NCI-H2029 treated with DMSO at 0.1 percent for 48 hours (cell line): ENCODE measurements at regions not wholly inside any gene's neighbourhood (a gene's known extent, or its start where the extent isn't known, plus 50 kb on each side); places are given as distances from the start of the nearest gene placed in this dataset.

Source experiments
- DNase-seq: peaks from one replicate; lab custom pipeline; 2025; lab: John Stamatoyannopoulos, UW

DNA sequence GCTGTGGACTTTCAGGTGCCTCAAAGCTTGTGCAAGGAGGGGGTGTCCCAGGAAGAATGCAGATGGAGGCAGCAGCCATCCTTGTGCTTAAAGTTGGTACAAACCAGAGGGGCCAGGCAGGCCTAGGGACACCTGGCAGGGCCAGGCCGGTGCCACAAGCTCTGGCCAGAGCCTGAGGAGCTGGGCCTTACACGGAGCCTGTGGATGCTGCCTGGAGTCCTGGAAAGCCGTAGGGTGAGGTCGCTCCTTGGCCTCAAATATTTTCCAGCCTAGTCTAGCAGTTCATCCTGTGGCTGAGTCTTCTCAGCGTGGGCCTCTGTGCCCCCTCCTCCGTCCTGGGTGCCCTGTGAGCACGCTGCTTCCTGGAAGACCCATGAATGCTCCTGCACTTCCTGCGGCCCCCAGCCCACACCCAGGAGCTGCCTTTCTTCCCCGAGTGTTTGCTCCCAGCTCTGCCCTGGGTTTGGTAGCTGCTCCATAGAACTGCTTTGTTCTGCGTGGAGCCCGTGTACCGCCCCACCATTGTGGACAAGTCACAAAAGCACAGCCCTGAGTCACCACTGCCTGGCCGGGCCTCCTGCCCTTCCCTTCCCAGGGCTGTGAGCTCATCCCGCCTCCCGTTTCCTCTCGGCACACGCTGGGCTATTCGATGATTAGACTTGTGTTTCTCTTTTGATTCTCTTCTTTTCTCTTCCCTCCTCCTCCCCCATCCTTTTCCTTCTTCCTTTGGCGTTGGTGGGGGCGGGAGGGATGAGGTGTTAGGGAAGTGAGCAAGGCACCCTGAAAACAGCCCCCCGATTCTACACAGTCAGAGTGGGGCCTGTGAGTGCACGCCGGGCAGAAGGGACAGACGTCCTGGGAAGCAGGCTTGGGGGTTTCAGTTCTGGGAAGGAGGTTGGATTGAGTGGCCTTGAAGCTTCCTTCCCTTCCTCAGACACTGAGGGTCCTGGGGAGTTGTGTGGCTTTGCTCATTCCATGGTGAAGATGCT lies 73.2 kb upstream of the SHH start:
- no peak for DNase-seq

DNA sequence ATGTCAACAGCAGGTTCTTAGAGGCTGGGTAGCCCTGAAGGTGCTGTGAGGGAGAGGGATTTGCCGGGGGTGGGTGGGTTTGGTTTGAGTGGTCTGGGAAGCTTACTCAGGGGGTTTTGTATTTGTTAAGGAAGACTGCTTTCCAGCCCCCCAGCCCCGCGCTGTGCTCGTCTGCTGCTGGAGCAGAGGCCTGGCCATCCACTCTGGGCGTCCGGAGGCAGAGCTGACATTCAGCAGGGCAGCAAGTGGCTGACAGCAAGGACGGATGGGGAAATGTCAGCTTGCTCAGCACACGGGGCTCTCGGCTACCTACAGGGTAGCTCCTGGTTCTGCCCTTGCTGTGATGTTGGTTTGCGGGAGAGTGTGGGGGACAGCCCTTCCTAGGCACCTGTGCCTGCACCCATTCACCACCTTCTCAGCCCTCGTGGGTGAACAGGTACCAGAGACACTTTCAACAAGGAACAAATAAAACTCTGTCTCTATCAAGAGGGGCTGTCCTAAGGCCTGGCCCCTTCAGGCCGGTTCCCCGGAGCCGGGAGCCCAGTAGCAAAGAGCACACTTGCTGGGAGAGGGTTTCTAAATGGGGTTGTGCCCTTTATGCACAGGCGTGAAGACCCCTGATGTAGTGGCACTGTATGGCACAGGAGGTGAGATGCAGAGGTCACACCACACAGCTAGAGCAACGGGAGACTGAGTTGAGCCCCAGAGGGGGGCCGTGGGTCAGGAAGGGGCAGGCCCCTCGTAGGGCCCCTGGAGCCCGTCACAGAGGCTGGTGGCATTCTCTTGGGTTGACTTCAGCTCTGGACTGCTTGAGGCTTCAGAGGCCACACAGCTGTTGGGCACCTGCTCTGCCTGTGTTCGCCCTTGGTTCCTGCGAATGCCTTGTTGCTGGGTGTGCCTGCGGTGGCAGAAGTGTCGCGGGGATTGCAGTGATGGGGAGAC lies 72.2 kb upstream of the SHH start:
- no peak for DNase-seq

DNA sequence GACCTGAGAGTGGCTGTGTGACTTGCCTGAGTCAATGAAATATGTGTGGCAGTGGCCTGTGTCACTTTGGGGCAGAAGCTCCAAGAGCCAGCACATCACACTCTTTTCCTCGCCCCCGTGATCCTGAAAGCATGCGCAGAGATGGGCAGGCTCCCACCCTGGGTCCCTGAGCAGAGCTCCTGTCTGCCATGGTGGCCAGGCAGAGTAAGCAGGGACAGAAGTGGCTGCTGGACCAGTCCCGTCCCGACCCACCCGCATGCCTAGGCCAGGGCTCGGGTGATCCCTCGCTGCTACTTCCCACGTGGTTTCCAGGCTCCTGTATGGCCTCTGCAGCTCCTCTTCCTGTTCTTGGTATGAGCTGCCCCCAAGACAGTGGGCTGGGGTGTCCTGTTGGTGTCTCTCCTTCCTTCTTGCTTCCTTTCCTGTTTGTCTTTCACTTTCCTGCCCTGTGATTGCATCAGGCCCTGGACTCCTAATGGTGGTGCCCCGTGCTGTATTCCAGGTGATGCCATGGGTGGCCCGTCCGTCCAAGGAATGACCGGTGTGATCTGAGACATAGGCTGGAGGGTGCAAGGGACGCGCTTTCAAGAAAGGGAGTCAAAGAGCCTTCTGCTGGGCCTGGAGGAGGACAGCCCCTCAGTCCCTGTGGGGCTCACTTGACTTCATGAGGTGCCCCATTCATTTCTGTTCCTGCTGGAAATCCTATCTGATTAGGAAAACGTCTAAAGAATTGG lies 71.4 kb upstream of the SHH start:
- DNase-seq: no peak

DNA sequence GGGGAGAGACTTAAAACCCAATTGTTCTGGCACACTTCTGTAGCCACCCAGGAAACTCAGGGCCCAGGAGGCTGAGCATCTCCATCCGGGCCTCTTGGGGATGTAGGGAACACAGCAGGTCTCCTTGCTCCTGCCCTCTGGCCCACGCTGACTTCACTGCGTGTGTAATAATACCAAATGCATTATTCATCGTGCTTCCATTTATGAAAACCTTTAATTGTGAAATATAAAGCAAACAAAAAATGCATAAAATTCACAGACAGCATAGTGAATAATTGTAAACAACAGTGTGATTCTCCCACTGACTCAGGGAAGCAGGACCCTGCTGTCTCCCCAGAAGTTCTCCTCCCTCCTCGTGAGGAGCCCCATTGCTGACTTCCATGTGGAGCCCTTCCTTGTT lies 70.3 kb upstream of the SHH start:
- DNase-seq: no peak

DNA sequence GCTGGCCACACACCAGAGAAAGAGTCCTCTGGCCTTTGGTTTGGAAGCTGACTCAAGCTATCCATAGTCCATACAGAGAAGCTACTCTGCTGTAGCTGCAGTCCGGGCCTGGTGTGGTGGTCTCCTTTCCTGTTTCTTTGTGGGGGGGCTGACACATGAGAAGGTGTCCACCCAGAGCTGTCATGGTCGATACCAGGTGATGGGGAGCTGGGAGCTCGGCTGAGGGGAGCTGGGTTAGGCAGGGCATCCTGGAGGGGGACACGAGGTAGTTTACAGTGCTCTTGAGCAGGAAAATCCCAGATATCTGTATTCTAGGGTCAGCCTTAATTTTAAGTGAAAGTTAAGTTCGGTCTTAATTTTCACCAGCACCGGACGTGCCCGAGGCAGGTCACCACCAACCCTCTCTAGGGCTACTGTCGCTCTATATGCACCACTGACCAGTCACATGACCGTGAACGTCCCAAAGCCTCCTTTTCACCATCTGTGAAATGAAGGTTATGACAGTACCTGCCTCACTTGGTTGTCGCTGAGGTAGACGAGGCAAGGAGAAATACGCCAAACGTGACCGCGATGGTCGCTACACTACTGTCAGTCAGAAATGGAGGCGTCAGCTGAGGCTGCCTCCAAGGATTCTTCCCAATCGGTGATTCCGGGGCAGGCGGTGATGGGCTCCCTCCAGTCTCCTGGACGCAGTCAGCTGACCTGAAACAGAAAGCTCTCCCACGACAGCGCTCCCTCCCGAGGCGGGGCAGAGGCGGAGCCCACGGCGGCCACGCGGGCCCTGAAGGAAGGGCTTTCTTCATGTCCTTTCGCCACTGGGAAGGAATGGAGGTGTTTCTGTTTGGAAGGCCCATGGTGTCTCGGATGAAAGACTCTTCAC lies 69.4 kb upstream of the SHH start:
- DNase-seq: no peak

- DNase-seq: no peak
Observed at GRCh38 chr7:155880721-155881120, 68.5 kb upstream of the SHH start.

DNA sequence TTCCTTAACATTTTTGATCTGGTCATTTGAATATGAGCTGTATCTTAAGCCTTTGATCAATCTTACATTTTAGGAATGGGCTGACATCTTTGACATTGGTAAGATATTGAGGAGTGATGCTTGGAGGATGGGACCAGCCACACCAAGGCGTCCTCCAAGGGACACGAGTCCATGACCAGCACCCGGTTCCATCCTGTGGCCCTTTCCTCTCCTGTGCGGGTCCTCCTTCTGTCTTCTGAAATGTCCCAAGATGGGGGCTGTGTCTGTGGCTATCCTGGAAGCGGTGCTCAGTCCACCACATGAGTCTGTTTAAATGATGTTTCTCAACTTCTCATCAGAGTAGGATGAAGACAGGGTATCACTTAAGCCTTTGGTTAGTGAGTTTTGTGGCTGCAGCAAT lies 67.3 kb upstream of the SHH start:
- DNase-seq: no peak

DNA sequence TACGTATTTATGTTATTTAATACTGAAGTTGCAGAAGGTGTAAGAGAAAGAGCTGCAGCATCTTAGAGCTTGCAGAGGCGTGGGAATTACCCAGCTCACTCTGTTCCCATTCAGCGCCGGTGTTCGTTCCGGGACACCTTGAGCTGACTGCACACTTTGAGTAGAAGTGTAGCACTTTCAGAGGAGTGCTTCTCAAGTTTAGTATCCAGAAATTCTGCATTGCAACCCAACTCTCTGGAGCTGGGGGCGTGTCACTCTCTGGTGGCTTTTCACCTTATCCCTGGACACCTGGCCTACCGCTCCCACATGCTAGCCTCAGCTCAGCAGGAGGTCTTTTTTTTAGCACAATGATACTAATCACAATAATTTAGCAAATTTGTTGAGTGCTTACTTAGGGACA lies 66.4 kb upstream of the SHH start:
- no peak for DNase-seq

- no peak for DNase-seq
Observed at GRCh38 chr7:155878250-155878649, 66.0 kb upstream of the SHH start.

DNA sequence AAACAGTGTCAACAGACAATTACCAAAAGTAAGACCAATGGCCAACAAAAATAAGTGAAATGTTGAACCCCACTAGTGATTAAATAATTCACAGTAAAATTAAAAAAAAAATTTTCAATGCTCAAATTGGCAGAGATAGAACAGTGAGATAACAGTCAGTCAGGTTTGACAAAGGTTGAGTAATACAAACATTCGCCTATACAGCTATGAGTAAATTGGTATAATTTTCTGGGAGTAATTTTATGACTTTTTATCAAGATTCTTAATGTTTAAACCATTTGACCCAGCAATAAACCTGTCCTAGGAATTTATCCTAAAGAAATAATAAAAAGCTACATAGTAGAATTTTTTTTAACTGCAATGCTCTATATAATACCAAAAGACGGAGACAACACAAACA lies 64.9 kb upstream of the SHH start:
- no peak for DNase-seq

- no peak for DNase-seq
Observed at GRCh38 chr7:155874411-155874810, 62.1 kb upstream of the SHH start.

GRCh38 chr7:155874010-155874409 lies 61.7 kb upstream of the SHH start:
- no peak for DNase-seq

DNA sequence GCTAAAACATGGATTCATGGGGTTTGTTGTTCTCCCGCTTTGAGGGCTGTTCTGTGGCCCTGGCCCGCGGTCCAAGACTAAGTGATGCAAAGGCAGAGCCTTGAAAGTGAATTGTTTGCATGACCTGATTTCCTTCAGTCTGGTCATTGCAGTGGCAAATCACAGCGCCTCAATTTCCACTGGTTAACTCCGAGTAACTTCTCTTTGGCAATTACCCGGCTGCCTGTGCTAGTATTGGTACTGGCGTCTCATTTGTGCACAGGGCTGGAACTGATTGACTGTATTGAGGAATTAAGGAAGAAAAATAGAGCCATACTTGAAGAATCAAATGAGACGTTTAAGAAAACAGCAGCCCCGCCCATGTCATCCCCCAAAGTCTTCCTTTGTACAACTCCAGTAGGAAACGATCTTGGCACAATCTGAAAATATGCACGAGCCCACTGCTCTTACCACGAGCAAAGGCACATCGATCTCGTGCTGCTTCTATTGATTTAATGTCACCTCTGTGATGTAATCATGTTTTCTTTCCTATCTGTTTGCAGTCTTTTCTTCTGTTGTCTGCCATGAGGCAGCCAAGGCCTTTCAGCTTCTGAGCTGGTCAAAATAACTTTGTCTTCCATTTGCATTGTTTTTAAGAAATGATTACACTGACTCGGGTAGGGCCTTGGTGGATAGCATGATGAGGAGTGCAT lies 60.6 kb upstream of the SHH start:
- DNase-seq: no peak

DNA sequence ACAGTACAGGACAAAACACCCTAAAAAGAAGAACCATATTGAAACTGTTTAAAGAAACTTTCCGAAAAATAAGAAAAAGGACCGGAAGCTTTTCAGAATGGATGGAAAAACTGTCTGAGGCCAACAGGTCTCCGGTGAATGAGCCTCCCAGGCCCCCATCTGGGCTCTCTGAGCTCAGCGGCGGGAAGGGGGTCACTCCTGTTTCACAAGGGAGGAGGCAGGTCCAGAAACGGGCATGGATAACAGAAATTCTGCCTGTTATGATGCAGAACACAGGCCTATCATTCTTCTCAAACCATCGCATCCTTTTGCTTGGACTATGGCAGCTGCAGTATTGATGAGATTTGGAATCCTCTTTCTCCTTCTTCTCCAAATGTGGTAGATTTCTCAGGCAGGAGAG lies 58.9 kb upstream of the SHH start:
- DNase-seq: no peak

GRCh38 chr7:155870334-155871180 lies 58.3 kb upstream of the SHH start:
- DNase-seq: no peak

- no peak for DNase-seq
Observed at GRCh38 chr7:155869784-155870076, 57.5 kb upstream of the SHH start.

DNA sequence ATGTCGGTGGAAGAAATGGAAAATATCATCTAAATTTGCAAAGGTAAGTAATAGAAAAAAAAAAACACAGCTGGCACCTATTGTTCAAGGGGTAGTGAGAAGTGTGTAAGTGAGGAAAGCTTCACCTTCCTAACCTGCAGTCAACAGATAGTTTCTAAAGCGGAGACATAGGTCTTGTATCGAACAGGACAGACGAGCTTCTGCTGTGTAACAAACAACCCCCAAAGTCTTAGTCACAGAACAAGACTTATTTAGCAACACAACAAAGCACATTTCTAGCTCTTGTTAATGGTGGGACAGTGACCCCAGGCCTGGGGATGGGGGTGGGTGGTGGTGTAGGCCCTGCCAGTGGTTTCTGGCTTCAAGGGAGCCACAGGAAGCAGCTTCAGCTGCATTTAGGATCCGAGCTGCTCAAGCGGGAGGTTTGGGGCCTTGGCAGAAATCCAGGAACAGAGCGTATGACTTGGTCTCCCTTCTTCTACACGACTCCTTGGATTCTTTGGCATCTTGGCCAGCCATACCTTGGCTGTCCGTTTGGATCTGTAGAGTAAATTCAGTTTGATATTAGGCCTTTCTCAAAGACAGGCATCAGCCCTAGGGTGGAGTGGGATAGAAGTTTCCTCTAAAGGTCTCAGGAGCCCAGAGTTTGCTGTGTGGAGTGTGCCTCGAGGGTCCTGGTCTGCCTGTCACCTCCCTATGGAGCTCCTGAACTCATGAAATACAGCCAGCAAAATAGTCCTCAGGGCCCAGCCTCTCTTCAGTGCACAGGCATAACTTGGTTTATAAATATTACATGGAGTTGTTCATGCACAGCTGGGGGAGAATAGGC lies 56.9 kb upstream of the SHH start:
- no peak for DNase-seq

DNA sequence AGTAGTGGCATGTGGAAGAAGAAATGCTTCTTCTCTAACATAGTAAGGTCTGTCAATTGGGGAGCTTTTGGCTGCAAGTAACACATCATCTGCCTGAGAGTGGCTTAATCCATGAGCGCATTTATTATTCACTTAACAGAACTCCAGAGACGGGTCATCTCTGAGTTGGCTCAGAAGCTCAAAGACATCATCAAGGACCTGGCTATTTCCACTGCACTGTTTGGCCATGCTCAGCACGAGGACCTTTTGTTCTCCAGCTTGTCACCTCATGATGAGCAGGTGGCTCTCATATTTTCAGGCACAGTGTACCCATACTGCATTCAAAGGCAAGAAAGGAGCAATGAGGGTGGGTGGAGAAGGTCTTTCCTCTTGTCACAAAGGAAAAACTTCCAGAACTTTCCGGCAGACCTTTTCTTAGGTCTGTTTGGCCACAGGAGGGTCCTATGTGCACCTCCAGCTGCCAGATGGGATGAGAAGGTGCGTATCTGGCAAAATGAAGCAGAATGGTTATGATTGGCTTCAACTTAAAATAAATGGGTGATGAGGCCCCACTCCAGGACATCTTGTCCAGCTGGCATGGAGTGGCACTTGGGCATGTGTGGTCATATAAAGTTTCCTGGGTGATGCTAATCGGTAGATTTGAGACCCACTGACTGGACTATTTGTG lies 55.6 kb upstream of the SHH start:
- no peak for DNase-seq
